ENCODE measurements at regions not wholly inside any gene's neighbourhood (a gene's known extent, or its start where the extent isn't known, plus 50 kb on each side); places are given as distances from the start of the nearest gene placed in this dataset.

DNA sequence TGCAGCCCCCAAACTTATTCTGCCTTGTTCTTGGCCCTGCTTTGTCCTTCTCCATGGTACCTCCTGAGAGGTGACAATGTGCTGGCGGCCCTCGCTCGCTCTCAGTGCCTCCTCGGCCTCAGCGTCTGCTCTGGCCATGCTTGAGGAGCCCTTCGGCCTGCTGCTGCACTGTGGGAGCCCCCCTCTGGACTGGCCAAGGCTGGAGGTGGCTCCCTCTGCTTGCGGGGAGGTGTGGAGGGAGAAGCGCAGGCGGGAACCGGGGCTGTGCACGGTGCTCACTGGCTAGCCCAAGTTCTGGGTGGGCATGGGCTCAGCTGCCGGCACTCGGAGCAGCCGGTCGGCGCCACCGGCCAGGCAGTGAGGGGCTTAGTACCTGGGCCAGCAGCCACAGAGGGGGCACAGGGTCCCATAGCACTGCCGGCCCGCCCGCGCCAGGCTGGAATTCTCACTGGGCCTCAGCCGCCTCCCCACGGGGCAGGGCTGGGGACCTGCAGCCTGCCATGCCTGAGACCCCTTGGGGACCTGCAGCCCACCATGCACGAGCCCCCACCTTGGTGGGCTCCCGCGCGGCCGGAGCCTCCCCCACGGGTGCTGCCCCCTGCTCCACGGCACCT is 55.9 kb upstream of the RALGAPA2 start:
- Mint-ChIP-seq H3K4me3 (no peak overlapping the region), H3K4me1 (ENCODE audit: unreplicated experiment) (no peaks in the 10 kb centered on the region), H3K9me3 (no peaks in the 10 kb centered on the region), H3K36me3 (no peaks in the 10 kb centered on the region), H3K27me3 (peaks cover 6% of the 10 kb centered on the region), H3K27ac (no peak overlapping the region)
- no peak for DNase-seq (ENCODE audit: extremely low spot score, unreplicated experiment)
- TF ChIP-seq CTCF (conservative IDR thresholded peaks at IDR 0.05) = no peak

- Mint-ChIP-seq H3K9me3 (no peaks in the 10 kb centered on the region), H3K36me3 (no peaks in the 10 kb centered on the region), H3K27ac (no peak overlapping the region), H3K4me3 (no peak overlapping the region), H3K4me1 (ENCODE audit: unreplicated experiment) (no peaks in the 10 kb centered on the region), H3K27me3 (no peaks in the 10 kb centered on the region)
- no peak for TF ChIP-seq CTCF (conservative IDR thresholded peaks at IDR 0.05)
- DNase-seq (ENCODE audit: extremely low spot score, unreplicated experiment) = no peak
These were observed 53.4 kb upstream of the RALGAPA2 start for GRCh38 chr20:20765696-20766365.

- no peaks in the 10 kb centered on the region for H3K36me3 Mint-ChIP-seq
- H3K9me3 Mint-ChIP-seq = no peaks in the 10 kb centered on the region
- no peaks in the 10 kb centered on the region for H3K4me1 Mint-ChIP-seq (ENCODE audit: unreplicated experiment)
- H3K4me3 Mint-ChIP-seq = no peak overlapping the region
- H3K27me3 Mint-ChIP-seq = no peaks in the 10 kb centered on the region
- no peak for TF ChIP-seq CTCF (conservative IDR thresholded peaks at IDR 0.05)
- DNase-seq (ENCODE audit: extremely low spot score, unreplicated experiment) = no peak
- no peak overlapping the region for H3K27ac Mint-ChIP-seq
These were observed 51.2 kb upstream of the RALGAPA2 start for GRCh38 chr20:20763650-20764049.
